ENCODE measurements at regions not wholly inside any gene's neighbourhood (a gene's known extent, or its start where the extent isn't known, plus 50 kb on each side); places are given as distances from the start of the nearest gene placed in this dataset.

GRCh38 chr15:95995375-95996168 is 334.9 kb upstream of the NR2F2 start:
- no peak for ATAC-seq
- Mint-ChIP-seq H3K27me3 (ENCODE audit: low read depth) (no peaks in the 10 kb centered on the region; the same call in 1 of the 2 replicates), H3K4me1 (peaks cover 15% of the 10 kb centered on the region), H3K36me3 (no peaks in the 10 kb centered on the region), H3K27ac (no peak overlapping the region), H3K9me3 (no peaks in the 10 kb centered on the region), H3K4me3 (no peak overlapping the region)
- CTCF ChIA-PET: no interaction called here
- no peak for DNase-seq (ENCODE audit: low spot score)
- POLR2A ChIA-PET: no interaction called here
- TF ChIP-seq ESRRA (CRISPR knock-in tag; IDR thresholded peaks at IDR 0.05; ENCODE audit: borderline replicate concordance) (no peak), E2F5 (CRISPR knock-in tag; IDR thresholded peaks at IDR 0.05) (no peak), GABPB1 (CRISPR knock-in tag; IDR thresholded peaks at IDR 0.05) (no peak), RORB (CRISPR knock-in tag; IDR thresholded peaks at IDR 0.05) (no peak)

GRCh38 chr15:95996494-95996893 is 334.0 kb upstream of the NR2F2 start:
- H3K9me3 Mint-ChIP-seq: no peaks in the 10 kb centered on the region
- DNase-seq (ENCODE audit: low spot score) (no peak), ATAC-seq (no peak)
- H3K27me3 Mint-ChIP-seq (ENCODE audit: low read depth): no peaks in the 10 kb centered on the region; the same call in 1 of the 2 replicates
- H3K36me3 Mint-ChIP-seq: no peaks in the 10 kb centered on the region
- CTCF ChIA-PET: no interaction called here
- H3K4me3 Mint-ChIP-seq: no peak overlapping the region
- no peak overlapping the region for H3K27ac Mint-ChIP-seq
- POLR2A ChIA-PET: no interaction called here
- TF ChIP-seq EMX1 (CRISPR knock-in tag; IDR thresholded peaks at IDR 0.05) (no peak), ZSCAN18 (CRISPR knock-in tag; IDR thresholded peaks at IDR 0.05) (no peak), JUN (CRISPR knock-in tag; IDR thresholded peaks at IDR 0.05) (no peak), ATF6 (CRISPR knock-in tag; IDR thresholded peaks at IDR 0.05) (no peak), ZNF281 (CRISPR knock-in tag; IDR thresholded peaks at IDR 0.05) (no peak), PRDM15 (CRISPR knock-in tag; IDR thresholded peaks at IDR 0.05) (no peak), ZNF396 (CRISPR knock-in tag; IDR thresholded peaks at IDR 0.05; ENCODE audit: borderline replicate concordance) (no peak), CTCF (IDR thresholded peaks at IDR 0.05) (no peak), CDX4 (CRISPR knock-in tag; IDR thresholded peaks at IDR 0.05; ENCODE audit: borderline replicate concordance) (no peak), USF1 (CRISPR knock-in tag; IDR thresholded peaks at IDR 0.05) (no peak), KAT7 (CRISPR knock-in tag; IDR thresholded peaks at IDR 0.05; ENCODE audit: borderline replicate concordance) (no peak), AR (CRISPR knock-in tag; IDR thresholded peaks at IDR 0.05) (no peak)
- peaks cover 15% of the 10 kb centered on the region for H3K4me1 Mint-ChIP-seq
